HEK293 (cell line): ENCODE measurements at regions not wholly inside any gene's neighbourhood (a gene's known extent, or its start where the extent isn't known, plus 50 kb on each side); places are given as distances from the start of the nearest gene placed in this dataset.

ENCODE experiments used
- CTCF ChIA-PET: fragments of 350-600 bp; formaldehyde crosslinking; extraction: SDS; loops from one replicate; lab custom pipeline; 2021; ENCODE audit warnings: antibody characterized with exemption; lab: Yijun Ruan, JAX
- POLR2A ChIA-PET: fragments of 300-600 bp; formaldehyde crosslinking; extraction: SDS; loops from one replicate; lab custom pipeline; 2020; ENCODE audit warnings: antibody characterized with exemption, inconsistent platforms; lab: Yijun Ruan, JAX
- H3K27ac ChIP-seq: fragments of 200-500 bp; sonication (Bioruptor generic); 2 replicates; pipeline ENCODE4 v1.5.1; 2014; ENCODE audit warnings: low read depth, low read length, control low read depth, inconsistent platforms; ENCODE audit errors: extremely low read depth
- H3K36me3 ChIP-seq, 2 experiments: fragments of 200-500 bp in 1 of 2; sonication (Bioruptor generic) in 1 of 2; 1 replicate in 1 of 2; 2 replicates in 1 of 2; pipeline ENCODE4 v1.5.1; 2014 to 2017; ENCODE audit warnings: inconsistent platforms in 2 of 2, low read length in 2 of 2; ENCODE audit not compliant: control insufficient read depth in 2 of 2, insufficient read depth in 1 of 2
- H3K4me1 ChIP-seq: fragments of 200-500 bp; sonication (Bioruptor generic); 2 replicates; pipeline ENCODE4 v1.5.1; 2014; ENCODE audit warnings: mild to moderate bottlenecking, low read length, inconsistent platforms; ENCODE audit not compliant: control insufficient read depth, insufficient read depth
- H3K4me3 ChIP-seq: 2 replicates; pipeline ENCODE4 v1.5.1; 2011; ENCODE audit warnings: low read depth, mild to moderate bottlenecking, control low read depth, low read length, moderate library complexity
- H3K9me3 ChIP-seq: fragments of 200-500 bp; sonication (Bioruptor generic); 2 replicates; pipeline ENCODE4 v1.5.1; 2014; ENCODE audit warnings: low read depth, low read length, inconsistent platforms; ENCODE audit not compliant: control insufficient read depth, insufficient read depth
- MZF1 ChIP-seq: fragments of 450-650 bp; formaldehyde crosslinking; IDR thresholded peaks from 2 replicates; pipeline ENCODE4 v1.5.1; 2017; ENCODE audit warnings: missing biosample characterization, missing genetic modification characterization, borderline replicate concordance
- OVOL3 ChIP-seq: fragments of 450-650 bp; formaldehyde crosslinking; IDR thresholded peaks from 2 replicates; pipeline ENCODE4 v1.5.1; 2016; ENCODE audit warnings: missing biosample characterization, missing genetic modification characterization
- PRDM1 ChIP-seq: fragments of 450-650 bp; formaldehyde crosslinking; IDR thresholded peaks from 2 replicates; pipeline ENCODE4; 2016; ENCODE audit warnings: missing biosample characterization, missing genetic modification characterization
- SP3 ChIP-seq: fragments of 450-650 bp; formaldehyde crosslinking; IDR thresholded peaks from 2 replicates; pipeline ENCODE4 v1.5.1; 2016; ENCODE audit warnings: missing biosample characterization, missing genetic modification characterization
- ZBTB7A ChIP-seq: fragments of 450-650 bp; formaldehyde crosslinking; IDR thresholded peaks from 2 replicates; pipeline ENCODE4 v1.5.1; 2016; ENCODE audit warnings: low read depth, missing biosample characterization, missing genetic modification characterization
- ZNF121 ChIP-seq: fragments of 450-650 bp; formaldehyde crosslinking; IDR thresholded peaks from 2 replicates; pipeline ENCODE4 v1.5.1; 2016; ENCODE audit warnings: missing biosample characterization, missing genetic modification characterization
- ZNF214 ChIP-seq: fragments of 450-650 bp; formaldehyde crosslinking; IDR thresholded peaks from 2 replicates; pipeline ENCODE4 v1.5.1; 2017; ENCODE audit warnings: missing biosample characterization, mild to moderate bottlenecking, missing genetic modification characterization, borderline replicate concordance
- ZNF266 ChIP-seq: fragments of 450-650 bp; formaldehyde crosslinking; IDR thresholded peaks from 2 replicates; pipeline ENCODE4 v1.5.1; 2016; ENCODE audit warnings: missing biosample characterization, missing genetic modification characterization, low read depth
- ZNF510 ChIP-seq: fragments of 450-650 bp; formaldehyde crosslinking; IDR thresholded peaks from 2 replicates; pipeline ENCODE4 v1.5.1; 2018; ENCODE audit warnings: mild to moderate bottlenecking, missing genetic modification characterization, missing biosample characterization; ENCODE audit not compliant: insufficient replicate concordance
- ZNF596 ChIP-seq: fragments of 450-650 bp; IDR thresholded peaks from 2 replicates; pipeline ENCODE4 v1.5.0; 2018; ENCODE audit warnings: missing biosample characterization, mild to moderate bottlenecking, missing genetic modification characterization, moderate library complexity
- ZNF670 ChIP-seq: fragments of 450-650 bp; formaldehyde crosslinking; IDR thresholded peaks from 2 replicates; pipeline ENCODE4 v1.5.1; 2016; ENCODE audit warnings: missing biosample characterization, missing genetic modification characterization, low read depth
- ZNF830 ChIP-seq: fragments of 450-650 bp; IDR thresholded peaks from 2 replicates; pipeline ENCODE4 v1.5.0; 2018; ENCODE audit warnings: missing biosample characterization, missing genetic modification characterization, low read depth, mild to moderate bottlenecking, moderate library complexity
- TF ChIP-seq, protein P1 (sequence below): fragments of 450-650 bp; formaldehyde crosslinking; IDR thresholded peaks from 2 replicates; pipeline ENCODE4 v1.5.1; 2016; ENCODE audit warnings: missing biosample characterization, missing genetic modification characterization
- TF ChIP-seq, protein P2 (sequence below): fragments of 450-650 bp; formaldehyde crosslinking; IDR thresholded peaks from 2 replicates; pipeline ENCODE4 v1.5.1; 2016; ENCODE audit warnings: missing biosample characterization, missing genetic modification characterization

DNA sequence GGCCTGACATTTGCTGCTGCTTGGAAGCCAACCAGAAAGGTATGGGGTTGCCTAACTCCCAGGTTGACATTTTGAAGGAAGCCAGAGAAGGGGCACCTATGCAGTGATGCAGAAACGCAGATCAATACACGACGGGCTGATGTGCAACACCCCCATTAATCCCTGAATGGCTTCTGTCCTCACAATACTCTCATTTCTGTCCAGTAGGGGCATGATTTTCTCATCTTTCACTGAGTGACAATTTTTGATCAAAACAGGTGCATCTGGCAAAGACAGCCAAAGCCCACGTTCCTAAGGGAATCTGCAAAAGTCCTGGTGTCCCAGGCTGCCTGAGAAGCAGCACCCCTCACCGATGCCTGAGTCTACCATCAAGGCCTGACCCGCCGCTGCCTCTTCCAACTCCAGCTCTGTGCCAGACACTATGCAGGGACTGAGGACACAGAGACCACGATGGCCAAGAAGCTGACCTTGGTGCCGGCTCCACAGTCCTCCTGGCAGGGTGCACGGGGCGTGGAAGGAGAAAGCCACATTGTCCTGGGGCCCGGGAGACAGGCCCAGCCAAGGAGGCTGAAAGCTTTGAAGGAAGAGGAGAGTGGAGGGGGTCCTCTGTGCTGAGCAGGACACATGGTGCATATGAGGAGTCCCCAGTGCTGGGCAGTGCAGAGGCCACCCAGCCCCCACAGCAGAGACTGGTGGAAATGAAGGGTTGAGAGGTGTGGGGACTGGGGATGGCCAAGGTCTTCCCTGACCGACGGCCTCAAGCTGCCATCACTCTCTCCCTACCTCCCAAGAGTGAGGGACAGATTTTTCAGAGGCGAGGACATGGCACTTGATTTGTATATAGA is 159.6 kb downstream of the NUP210 start:
- Histone ChIP-seq H3K9me3 (no peaks in the 10 kb centered on the region), H3K4me3 (no peak overlapping the region), H3K27ac (no peak overlapping the region), H3K36me3 (no peaks in the 10 kb centered on the region), H3K4me1 (no peaks in the 10 kb centered on the region)
- ChIA-PET POLR2A (no interaction called here), CTCF (interaction anchor here (0.7 to 1.5 kb wide), 4 partner anchors 11 to 165 kb away, joined by 3 to 4 read pairs (median 3); no protein-coding TSS in a partner anchor)
- TF ChIP-seq, protein P1, sequence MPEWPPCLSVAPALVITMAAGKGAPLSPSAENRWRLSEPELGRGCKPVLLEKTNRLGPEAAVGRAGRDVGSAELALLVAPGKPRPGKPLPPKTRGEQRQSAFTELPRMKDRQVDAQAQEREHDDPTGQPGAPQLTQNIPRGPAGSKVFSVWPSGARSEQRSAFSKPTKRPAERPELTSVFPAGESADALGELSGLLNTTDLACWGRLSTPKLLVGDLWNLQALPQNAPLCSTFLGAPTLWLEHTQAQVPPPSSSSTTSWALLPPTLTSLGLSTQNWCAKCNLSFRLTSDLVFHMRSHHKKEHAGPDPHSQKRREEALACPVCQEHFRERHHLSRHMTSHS, result no peak
- TF ChIP-seq ZNF214 (tag by site-specific recombination), result no peak
- TF ChIP-seq SP3 (tag by site-specific recombination), result no peak
- no peak for TF ChIP-seq ZNF596 (tag by site-specific recombination)
- TF ChIP-seq MZF1 (tag by site-specific recombination), result no peak
- TF ChIP-seq ZNF510 (tag by site-specific recombination), result no peak
- no peak for TF ChIP-seq OVOL3 (tag by site-specific recombination)

DNA sequence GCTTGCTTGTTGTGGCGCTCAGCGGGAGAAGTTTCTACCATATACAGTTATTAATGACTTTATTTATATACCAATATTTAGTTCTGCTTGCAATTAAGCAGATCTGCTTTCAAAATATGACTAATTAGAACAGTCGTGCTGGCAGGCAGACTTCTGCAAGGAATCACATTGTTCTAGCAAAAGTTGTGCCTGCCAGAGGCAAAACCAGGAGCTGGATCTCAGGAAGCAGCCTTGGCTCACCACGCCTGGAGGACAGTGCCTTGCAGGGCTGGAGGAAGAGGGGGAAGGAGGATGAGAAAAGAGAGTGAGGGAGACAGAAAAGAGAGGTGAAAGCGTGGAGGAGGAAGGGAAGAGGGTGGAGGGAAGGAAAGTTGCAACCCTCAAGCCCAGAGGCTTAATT is 160.3 kb downstream of the NUP210 start:
- CTCF ChIA-PET, result no interaction called here
- Histone ChIP-seq H3K27ac (no peak overlapping the region), H3K4me3 (no peak overlapping the region), H3K4me1 (no peaks in the 10 kb centered on the region), H3K9me3 (no peaks in the 10 kb centered on the region), H3K36me3 (no peaks in the 10 kb centered on the region)
- POLR2A ChIA-PET, result no interaction called here
- TF ChIP-seq ZBTB7A (no peak), PRDM1 (tag by site-specific recombination) (peak; percentile 39; the same call in 1 of the 2 replicates)

DNA sequence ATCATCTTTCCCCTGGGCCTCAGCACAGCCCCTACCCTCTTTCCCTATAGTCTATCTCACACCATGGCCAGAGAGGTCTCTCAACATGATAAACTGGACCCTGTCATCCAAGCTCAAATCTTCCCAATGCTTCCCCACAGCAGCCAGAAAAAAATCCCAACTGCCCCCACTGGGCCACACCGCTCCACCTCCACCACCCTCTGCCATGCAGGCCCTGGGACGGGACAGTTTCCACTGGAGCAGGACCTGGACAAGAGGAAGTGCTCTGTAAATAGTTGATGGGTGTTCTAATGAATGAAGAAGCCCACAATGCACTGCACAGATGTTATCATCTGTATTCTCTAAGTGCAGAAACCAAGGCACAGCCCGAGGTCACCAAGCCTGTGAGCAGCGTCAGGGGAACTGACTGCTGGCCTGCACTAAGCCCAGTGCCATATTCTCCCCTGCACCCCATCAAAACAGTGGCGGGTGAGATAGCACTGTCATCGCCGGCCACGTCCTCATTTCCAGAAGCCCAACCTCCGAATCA is 161.1 kb downstream of the NUP210 start:
- no peak for TF ChIP-seq ZNF266 (tag by site-specific recombination)

DNA sequence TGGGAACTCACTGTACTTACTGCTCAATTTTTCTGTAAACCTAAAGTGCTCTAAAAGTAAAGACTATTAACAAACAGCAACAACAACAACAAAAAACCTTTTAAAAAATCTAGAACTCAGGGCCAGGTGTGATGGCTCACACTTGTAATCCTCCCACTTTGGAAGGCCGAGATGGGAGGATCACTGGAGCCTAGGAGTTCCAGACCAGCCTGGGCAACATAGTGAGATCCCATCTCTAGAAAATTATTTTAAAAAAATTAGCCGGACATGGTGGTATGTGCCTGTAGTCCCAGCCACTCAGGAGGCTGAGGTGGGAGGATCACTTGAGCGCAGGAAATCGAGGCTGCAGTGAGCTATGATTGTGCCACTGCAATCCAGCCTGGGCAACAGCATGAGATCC is 161.8 kb downstream of the NUP210 start:
- Histone ChIP-seq H3K36me3 (no peaks in the 10 kb centered on the region), H3K4me1 (no peaks in the 10 kb centered on the region), H3K4me3 (no peak overlapping the region), H3K27ac (no peak overlapping the region), H3K9me3 (no peaks in the 10 kb centered on the region)
- CTCF ChIA-PET, result no interaction called here
- TF ChIP-seq ZNF670 (tag by site-specific recombination), result no peak
- TF ChIP-seq, protein P2, sequence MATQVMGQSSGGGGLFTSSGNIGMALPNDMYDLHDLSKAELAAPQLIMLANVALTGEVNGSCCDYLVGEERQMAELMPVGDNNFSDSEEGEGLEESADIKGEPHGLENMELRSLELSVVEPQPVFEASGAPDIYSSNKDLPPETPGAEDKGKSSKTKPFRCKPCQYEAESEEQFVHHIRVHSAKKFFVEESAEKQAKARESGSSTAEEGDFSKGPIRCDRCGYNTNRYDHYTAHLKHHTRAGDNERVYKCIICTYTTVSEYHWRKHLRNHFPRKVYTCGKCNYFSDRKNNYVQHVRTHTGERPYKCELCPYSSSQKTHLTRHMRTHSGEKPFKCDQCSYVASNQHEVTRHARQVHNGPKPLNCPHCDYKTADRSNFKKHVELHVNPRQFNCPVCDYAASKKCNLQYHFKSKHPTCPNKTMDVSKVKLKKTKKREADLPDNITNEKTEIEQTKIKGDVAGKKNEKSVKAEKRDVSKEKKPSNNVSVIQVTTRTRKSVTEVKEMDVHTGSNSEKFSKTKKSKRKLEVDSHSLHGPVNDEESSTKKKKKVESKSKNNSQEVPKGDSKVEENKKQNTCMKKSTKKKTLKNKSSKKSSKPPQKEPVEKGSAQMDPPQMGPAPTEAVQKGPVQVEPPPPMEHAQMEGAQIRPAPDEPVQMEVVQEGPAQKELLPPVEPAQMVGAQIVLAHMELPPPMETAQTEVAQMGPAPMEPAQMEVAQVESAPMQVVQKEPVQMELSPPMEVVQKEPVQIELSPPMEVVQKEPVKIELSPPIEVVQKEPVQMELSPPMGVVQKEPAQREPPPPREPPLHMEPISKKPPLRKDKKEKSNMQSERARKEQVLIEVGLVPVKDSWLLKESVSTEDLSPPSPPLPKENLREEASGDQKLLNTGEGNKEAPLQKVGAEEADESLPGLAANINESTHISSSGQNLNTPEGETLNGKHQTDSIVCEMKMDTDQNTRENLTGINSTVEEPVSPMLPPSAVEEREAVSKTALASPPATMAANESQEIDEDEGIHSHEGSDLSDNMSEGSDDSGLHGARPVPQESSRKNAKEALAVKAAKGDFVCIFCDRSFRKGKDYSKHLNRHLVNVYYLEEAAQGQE (tag by site-specific recombination), result no peak
- peak; percentile 91 for TF ChIP-seq ZNF121 (tag by site-specific recombination)
- no peak for TF ChIP-seq ZNF830
- TF ChIP-seq SP3 (tag by site-specific recombination), result no peak
- POLR2A ChIA-PET, result no interaction called here

More for the DNA sequence above, 161.1 kb downstream of the NUP210 start:
- Histone ChIP-seq H3K4me3 (no peak overlapping the region), H3K4me1 (no peaks in the 10 kb centered on the region), H3K9me3 (no peaks in the 10 kb centered on the region), H3K36me3 (no peaks in the 10 kb centered on the region), H3K27ac (no peak overlapping the region)
- ChIA-PET CTCF (no interaction called here), POLR2A (no interaction called here)
